Epithelial cell of esophagus (primary cell): ENCODE measurements at regions not wholly inside any gene's neighbourhood (a gene's known extent, or its start where the extent isn't known, plus 50 kb on each side); places are given as distances from the start of the nearest gene placed in this dataset.

Experiments
- DNase-seq: peaks from one replicate; pipeline ENCODE4 v3.0.0; 2010; ENCODE audit warnings: low read depth
- H3K4me3 ChIP-seq: 2 replicates; pipeline ENCODE4 v1.5.1; 2011; ENCODE audit warnings: mild to moderate bottlenecking, low read length, control low read depth
- CTCF ChIP-seq: IDR thresholded peaks from 2 replicates; pipeline ENCODE4 v1.5.1; 2011; ENCODE audit warnings: low read depth, mild to moderate bottlenecking, low read length, control low read depth, inconsistent platforms; ENCODE audit not compliant: insufficient read depth; ENCODE audit errors: missing control alignments

GRCh38 chr2:52745144-52745543 lies 1022.5 kb upstream of the CHAC2 start:
- TF ChIP-seq CTCF: no peak
- H3K4me3 ChIP-seq: no peak overlapping the region
- DNase-seq: no peak

- H3K4me3 ChIP-seq: no peak overlapping the region
- no peak for DNase-seq
- TF ChIP-seq CTCF: no peak
Measured at GRCh38 chr2:52732849-52733395, 1034.7 kb upstream of the CHAC2 start.

- no peak for TF ChIP-seq CTCF
- no peak for DNase-seq
- no peak overlapping the region for H3K4me3 ChIP-seq
Measured at GRCh38 chr2:52724585-52724984, 1043.0 kb upstream of the CHAC2 start.

- no peak overlapping the region for H3K4me3 ChIP-seq
- no peak for TF ChIP-seq CTCF
- no peak for DNase-seq
Measured at GRCh38 chr2:52717836-52718235, 1049.8 kb upstream of the CHAC2 start.

GRCh38 chr2:52710810-52711618 lies 1056.6 kb upstream of the CHAC2 start:
- H3K4me3 ChIP-seq: no peak overlapping the region
- TF ChIP-seq CTCF: no peak
- DNase-seq: no peak

- no peak overlapping the region for H3K4me3 ChIP-seq
- DNase-seq: no peak
- no peak for TF ChIP-seq CTCF
Measured at GRCh38 chr2:52704251-52704650, 1063.4 kb upstream of the CHAC2 start.

- TF ChIP-seq CTCF: no peak
- no peak for DNase-seq
- H3K4me3 ChIP-seq: no peak overlapping the region
Measured at GRCh38 chr2:52703004-52703403, 1064.6 kb upstream of the CHAC2 start.
